GM12878 (cell line): ENCODE measurements at regions not wholly inside any gene's neighbourhood (a gene's known extent, or its start where the extent isn't known, plus 50 kb on each side); places are given as distances from the start of the nearest gene placed in this dataset.

Experiments
- ATAC-seq: fragments of 200-7000 bp; cut with Tn5 transposase; 3 replicates; pipeline ENCODE4 v1.9.1; 2020; ENCODE audit warnings: mild to moderate bottlenecking, moderate library complexity
- BruUV-seq: library from RNA; stranded (reverse); fragments of 400-500 nt; replicated peaks from 2 replicates; lab custom pipeline; 2021; lab: Mats Ljungman, UMichigan
- CTCF ChIA-PET: fragments of 300-600 bp; sonication (Branson Sonifier 250); formaldehyde crosslinking; extraction: SDS; loops from one replicate; lab custom pipeline; 2021; ENCODE audit warnings: inconsistent platforms; lab: Yijun Ruan, JAX
- POLR2A ChIA-PET: fragments of 350-600 bp; formaldehyde crosslinking; extraction: SDS; loops from one replicate; lab custom pipeline; 2021; ENCODE audit warnings: inconsistent platforms; lab: Charles Lee
- RAD21 ChIA-PET: fragments of 300-600 bp; sonication (Branson Sonifier 250); formaldehyde crosslinking; loops from one replicate; lab custom pipeline; 2023; ENCODE audit warnings: antibody characterized with exemption; ENCODE audit not compliant: unreplicated experiment; lab: Charles Lee
- SMC1A ChIA-PET: fragments of 300-600 bp; sonication (Branson Sonifier 250); formaldehyde crosslinking; loops from one replicate; lab custom pipeline; 2023; ENCODE audit not compliant: unreplicated experiment, uncharacterized antibody; lab: Charles Lee
- DNase-seq: peaks from one replicate; pipeline ENCODE4 v3.0.0-alpha.2; 2011; ENCODE audit warnings: low read depth, low spot score
- FAIRE-seq: peaks from 3 replicates; lab custom pipeline; 2011; peaks lifted over from hg19 to GRCh38; lab: Jason Lieb, UNC
- H2AFZ ChIP-seq: 2 replicates; pipeline ENCODE4 v1.6.0; 2011; ENCODE audit warnings: low read depth, low read length, control low read depth; ENCODE audit not compliant: control insufficient read depth
- H3K27ac ChIP-seq: 2 replicates; pipeline ENCODE4 v1.5.1; 2011; ENCODE audit warnings: control low read depth; ENCODE audit not compliant: control insufficient read depth, insufficient read depth
- H3K27me3 ChIP-seq, 2 experiments: replicated peaks in 1 of 2; 2 replicates each; pipeline versions ENCODE4 v1.6.0 to v1.6.1; 2011; ENCODE audit warnings: low read length in 1 of 2; ENCODE audit not compliant: control insufficient read depth in 2 of 2, insufficient read depth in 2 of 2
- H3K36me3 ChIP-seq, 2 experiments: 2 replicates each; pipeline ENCODE4 v1.5.1; 2011; ENCODE audit warnings: low read length in 1 of 2; ENCODE audit not compliant: control insufficient read depth in 2 of 2, insufficient read depth in 2 of 2
- H3K4me1 ChIP-seq: 2 replicates; pipeline ENCODE4 v1.6.1; 2011; ENCODE audit warnings: mild to moderate bottlenecking, low read length, moderate library complexity, mixed read lengths; ENCODE audit not compliant: control insufficient read depth, insufficient read depth
- H3K4me2 ChIP-seq: 2 replicates; pipeline ENCODE4 v1.6.0; 2011; ENCODE audit warnings: control low read depth; ENCODE audit not compliant: control insufficient read depth, insufficient read depth
- H3K4me3 ChIP-seq: fragments of 200-600 bp; sonication (generic); 2 replicates; pipeline ENCODE4 v1.5.1; 2016
- H3K79me2 ChIP-seq: 2 replicates; pipeline ENCODE4 v1.6.0; 2011; ENCODE audit warnings: low read length; ENCODE audit not compliant: control insufficient read depth, insufficient read depth
- H3K9ac ChIP-seq: 2 replicates; pipeline ENCODE4 v1.8.0; 2011; ENCODE audit warnings: low read length, control low read depth, mixed read lengths; ENCODE audit not compliant: control insufficient read depth, insufficient read depth
- H3K9me3 ChIP-seq: replicated peaks from 3 replicates; pipeline ENCODE4 v1.5.1; 2011; ENCODE audit warnings: mild to moderate bottlenecking, low read length; ENCODE audit not compliant: control insufficient read depth, insufficient read depth
- H4K20me1 ChIP-seq: 2 replicates; pipeline ENCODE4 v1.6.0; 2011; ENCODE audit not compliant: control insufficient read depth, insufficient read depth
- ATF3 ChIP-seq: IDR thresholded peaks from 2 replicates; pipeline ENCODE4 v1.6.1; 2011; ENCODE audit warnings: low read depth, mild to moderate bottlenecking, low read length, moderate library complexity, borderline replicate concordance; ENCODE audit errors: extremely low read depth
- ESRRA ChIP-seq: IDR thresholded peaks from 2 replicates; pipeline ENCODE4 v1.6.1; 2012; ENCODE audit warnings: mild to moderate bottlenecking, low read length, improper control_type of control experiment
- FOXK2 ChIP-seq: fragments of 450-650 bp; IDR thresholded peaks from 2 replicates; pipeline ENCODE4 v1.6.1; 2017; ENCODE audit warnings: mild to moderate bottlenecking, moderate library complexity
- IKZF1 ChIP-seq: fragments of 450-650 bp; conservative IDR thresholded peaks from 2 replicates; pipeline ENCODE4 v1.6.1; 2017; ENCODE audit warnings: antibody characterized with exemption, mild to moderate bottlenecking
- MLLT1 ChIP-seq: fragments of 450-650 bp; IDR thresholded peaks from 2 replicates; pipeline ENCODE4 v1.6.1; 2016; ENCODE audit warnings: mild to moderate bottlenecking
- NFIC ChIP-seq: IDR thresholded peaks from 2 replicates; pipeline ENCODE4 v1.6.1; 2012; ENCODE audit warnings: low read depth, mild to moderate bottlenecking, inconsistent platforms, low read length, moderate library complexity
- NFXL1 ChIP-seq: fragments of 450-650 bp; IDR thresholded peaks from 2 replicates; pipeline ENCODE4 v1.6.1; 2017; ENCODE audit warnings: antibody characterized with exemption, mild to moderate bottlenecking, borderline replicate concordance
- RELB ChIP-seq: fragments of 450-650 bp; IDR thresholded peaks from 2 replicates; pipeline ENCODE4 v1.6.1; 2017; ENCODE audit warnings: low read depth, mild to moderate bottlenecking, moderate library complexity
- SIX5 ChIP-seq: IDR thresholded peaks from 2 replicates; pipeline ENCODE4 v1.6.1; 2011; ENCODE audit warnings: mild to moderate bottlenecking, low read depth, low read length, moderate library complexity; ENCODE audit not compliant: severe bottlenecking
- YY1 ChIP-seq: IDR thresholded peaks from 2 replicates; pipeline ENCODE4 v1.6.1; 2011; ENCODE audit warnings: low read depth, mild to moderate bottlenecking, low read length
- WGBS: methylation state at CpG from one replicate; pipeline ENCODE4 v1.1.6; 2016; ENCODE audit warnings: low lambda C conversion rate; ENCODE audit not compliant: insufficient replicate concordance, insufficient coverage; ENCODE audit errors: missing lambda C conversion rate; 5-methylcytosine and 5-hydroxymethylcytosine counted together
- in situ Hi-C: fragments of 300-500 bp; cut with MboI; formaldehyde crosslinking; loops from 9 replicates; pipeline ENCODE4 v1.14.3; 2018; ENCODE audit warnings: mixed read lengths
- intact Hi-C: fragments of 100-400 bp; cut with micrococcal nuclease; formaldehyde crosslinking; loops from one replicate; pipeline ENCODE4 v1.14.2; 2022; ENCODE audit not compliant: unreplicated experiment

DNA sequence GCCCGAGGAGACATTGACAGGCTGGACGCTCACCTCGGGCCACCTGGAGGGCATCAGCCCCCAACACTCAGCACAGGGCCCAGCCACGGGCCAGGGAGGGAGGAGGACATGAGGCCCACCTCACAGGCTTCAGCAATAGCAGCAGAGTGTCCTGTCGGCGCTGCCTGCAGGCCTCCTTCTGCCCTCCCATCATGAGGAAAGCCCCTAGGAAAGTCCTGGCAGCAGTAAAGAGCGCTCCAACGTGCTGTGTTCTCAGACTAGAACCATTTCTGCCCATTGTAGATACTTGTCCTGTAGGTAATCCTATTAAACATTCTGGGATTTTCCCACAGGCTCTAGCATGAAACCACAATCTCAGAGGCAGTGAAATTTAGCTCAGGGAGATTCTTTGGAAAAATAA, 62.0 kb upstream of the GALNT2 start:
- H3K9ac ChIP-seq: no peak overlapping the region; the same call in 1 of the 2 replicates
- no peak overlapping the region for H3K4me2 ChIP-seq
- no peak for TF ChIP-seq YY1
- no peak for TF ChIP-seq ATF3
- TF ChIP-seq ESRRA: no peak
- TF ChIP-seq SIX5: no peak
- peak; percentile 23; the same call in 1 of the 2 replicates for TF ChIP-seq IKZF1
- TF ChIP-seq MLLT1: no peak
- TF ChIP-seq RELB: peak; percentile 45; the same call in 1 of the 2 replicates
- TF ChIP-seq NFIC: no peak
- TF ChIP-seq NFXL1: no peak
- no peak for TF ChIP-seq FOXK2
- H3K27me3 ChIP-seq: no peaks in the 10 kb centered on the region
- BruUV-seq: no TSS peak
- in situ Hi-C loops (no loop called here), intact Hi-C loops (no loop called here)
- no peaks in the 10 kb centered on the region for H4K20me1 ChIP-seq
- WGBS: 25% methylated on average over 8 of the region's 8 CpGs
- DNase-seq (no peak), ATAC-seq (peak; percentile 90), FAIRE-seq (no peak)
- H3K79me2 ChIP-seq: no peaks in the 10 kb centered on the region
- POLR2A ChIA-PET: no interaction called here
- no peak overlapping the region for H3K27ac ChIP-seq
- H3K4me1 ChIP-seq: peaks cover 4% of the 10 kb centered on the region; the same call in 1 of the 2 replicates
- CTCF ChIA-PET: no interaction called here
- SMC1A ChIA-PET: interaction anchor here (0.7 to 1.3 kb wide), 2 partner anchors 14 to 106 kb away, joined by 3 read pairs; no protein-coding TSS in a partner anchor
- RAD21 ChIA-PET: no interaction called here
- no peak overlapping the region for H3K4me3 ChIP-seq
- no peaks in the 10 kb centered on the region for H3K36me3 ChIP-seq
- no peaks in the 10 kb centered on the region for H3K9me3 ChIP-seq
- H2AFZ ChIP-seq: peak overlapping the region; percentile 34; the same call in 1 of the 2 replicates
